ENCODE measurements at regions not wholly inside any gene's neighbourhood (a gene's known extent, or its start where the extent isn't known, plus 50 kb on each side); places are given as distances from the start of the nearest gene placed in this dataset.

GRCh38 chr2:194870974-194871535, 786.0 kb upstream of the SLC39A10 start:
- TF ChIP-seq TAF1 (IDR thresholded peaks at IDR 0.05; ENCODE audit: borderline replicate concordance, low read depth, low read length) (no peak), CTCF (IDR thresholded peaks at IDR 0.05) (no peak), EP300 (IDR thresholded peaks at IDR 0.05; ENCODE audit: borderline replicate concordance in 1 of 2, low read depth in 1 of 2, low read length in 1 of 2) (no peak), USF2 (IDR thresholded peaks at IDR 0.05; ENCODE audit: borderline replicate concordance, low read depth, low read length) (no peak), EZH2phosphoT487 (IDR thresholded peaks at IDR 0.05; ENCODE audit: borderline replicate concordance, low read depth) (no peak), POLR2AphosphoS5 (IDR thresholded peaks at IDR 0.05; ENCODE audit: low read depth, low read length) (no peak), MXI1 (IDR thresholded peaks at IDR 0.05; ENCODE audit: low read depth, low read length) (no peak), MAX (IDR thresholded peaks at IDR 0.05; ENCODE audit: low read depth) (no peak), RAD21 (IDR thresholded peaks at IDR 0.05; ENCODE audit: low read length) (no peak), NRF1 (IDR thresholded peaks at IDR 0.05; ENCODE audit: low read depth, low read length) (no peak), YY1 (IDR thresholded peaks at IDR 0.05; ENCODE audit: low read depth) (no peak), PBX3 (IDR thresholded peaks at IDR 0.05) (no peak), GABPA (IDR thresholded peaks at IDR 0.05; ENCODE audit: low read depth) (no peak)
